HFFc6 (cell line): ENCODE measurements at regions not wholly inside any gene's neighbourhood (a gene's known extent, or its start where the extent isn't known, plus 50 kb on each side); places are given as distances from the start of the nearest gene placed in this dataset.
"Not testable (repeated sequence)": the region's sequence is repeated elsewhere in the genome, so short reads cannot be mapped to it uniquely, and the experiment has no call there.

Experiments
- DNase-seq: peaks from one replicate; pipeline ENCODE4 v3.0.0-alpha.2; 2018
- H3K27ac Mint-ChIP-seq: 2 replicates; pipeline ENCODE4 v1.8.0; 2020; ENCODE audit warnings: mild to moderate bottlenecking, mixed read lengths
- H3K27me3 Mint-ChIP-seq: 2 replicates; pipeline ENCODE4 v1.8.0; 2021; ENCODE audit warnings: mild to moderate bottlenecking, moderate library complexity, mixed read lengths; ENCODE audit not compliant: insufficient read depth
- H3K36me3 Mint-ChIP-seq: 2 replicates; pipeline ENCODE4 v1.8.0; 2021; ENCODE audit warnings: low read depth, mixed read lengths
- H3K4me1 Mint-ChIP-seq: 2 replicates; pipeline ENCODE4 v1.8.0; 2020; ENCODE audit warnings: low read depth, mixed read lengths
- H3K4me3 Mint-ChIP-seq: 2 replicates; pipeline ENCODE4 v1.8.0; 2020; ENCODE audit warnings: mild to moderate bottlenecking, moderate library complexity, mixed read lengths
- H3K9me3 Mint-ChIP-seq: 2 replicates; pipeline ENCODE4 v1.8.0; 2020; ENCODE audit warnings: mild to moderate bottlenecking, mixed read lengths
- TF ChIP-seq, protein P1 (sequence below): fragments of 200-600 bp; sonication (generic); IDR thresholded peaks from 2 replicates; pipeline ENCODE4 v1.5.0; 2021; ENCODE audit warnings: antibody characterized with exemption, mild to moderate bottlenecking

DNA sequence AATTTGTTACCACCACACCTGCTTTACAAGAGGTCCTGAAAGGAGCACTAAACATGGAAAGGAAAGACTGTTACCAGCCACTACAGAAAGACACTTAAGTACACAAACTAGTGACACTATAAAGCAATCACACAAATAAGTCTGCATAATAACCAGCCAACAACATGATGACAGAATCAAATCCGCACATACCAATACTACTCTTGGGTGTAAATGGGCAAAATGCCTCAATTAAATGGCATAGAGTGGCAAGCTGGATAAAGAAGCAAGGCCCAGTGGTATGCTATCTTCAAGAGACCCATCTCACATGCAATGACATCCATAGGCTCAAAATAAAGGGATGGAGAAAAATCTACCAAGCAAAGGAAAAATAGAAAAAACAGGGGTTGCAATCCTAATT, 106.8 kb upstream of the PRR23C start:
- no peak for DNase-seq
- Mint-ChIP-seq H3K36me3 (no peaks in the 10 kb centered on the region), H3K9me3 (no peaks in the 10 kb centered on the region), H3K4me1 (no peaks in the 10 kb centered on the region), H3K27me3 (peaks cover 11% of the 10 kb centered on the region), H3K27ac (no peak overlapping the region), H3K4me3 (no peak overlapping the region)
- TF ChIP-seq, protein P1, sequence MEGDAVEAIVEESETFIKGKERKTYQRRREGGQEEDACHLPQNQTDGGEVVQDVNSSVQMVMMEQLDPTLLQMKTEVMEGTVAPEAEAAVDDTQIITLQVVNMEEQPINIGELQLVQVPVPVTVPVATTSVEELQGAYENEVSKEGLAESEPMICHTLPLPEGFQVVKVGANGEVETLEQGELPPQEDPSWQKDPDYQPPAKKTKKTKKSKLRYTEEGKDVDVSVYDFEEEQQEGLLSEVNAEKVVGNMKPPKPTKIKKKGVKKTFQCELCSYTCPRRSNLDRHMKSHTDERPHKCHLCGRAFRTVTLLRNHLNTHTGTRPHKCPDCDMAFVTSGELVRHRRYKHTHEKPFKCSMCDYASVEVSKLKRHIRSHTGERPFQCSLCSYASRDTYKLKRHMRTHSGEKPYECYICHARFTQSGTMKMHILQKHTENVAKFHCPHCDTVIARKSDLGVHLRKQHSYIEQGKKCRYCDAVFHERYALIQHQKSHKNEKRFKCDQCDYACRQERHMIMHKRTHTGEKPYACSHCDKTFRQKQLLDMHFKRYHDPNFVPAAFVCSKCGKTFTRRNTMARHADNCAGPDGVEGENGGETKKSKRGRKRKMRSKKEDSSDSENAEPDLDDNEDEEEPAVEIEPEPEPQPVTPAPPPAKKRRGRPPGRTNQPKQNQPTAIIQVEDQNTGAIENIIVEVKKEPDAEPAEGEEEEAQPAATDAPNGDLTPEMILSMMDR, result no peak

DNA sequence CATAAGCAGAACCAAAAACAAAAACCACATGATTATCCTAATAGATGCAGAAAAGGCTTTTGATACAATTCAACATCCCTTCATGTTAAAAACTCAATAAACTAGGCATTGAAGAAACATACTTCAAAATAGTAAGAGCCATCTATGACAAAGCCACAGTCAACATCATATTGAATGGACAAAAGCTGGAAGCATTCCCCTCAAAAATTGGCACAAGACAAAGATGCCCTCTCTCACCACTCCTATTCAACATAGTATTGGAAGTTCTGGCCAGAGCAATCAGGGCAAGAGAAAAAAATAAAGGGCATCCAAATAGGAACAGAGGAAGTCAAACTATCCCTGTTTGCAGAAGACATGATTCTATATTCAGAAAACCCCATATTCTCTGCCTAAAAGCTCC, 108.7 kb upstream of the PRR23C start:
- not testable (repeated sequence) for H3K36me3 Mint-ChIP-seq, DNase-seq, H3K27me3 Mint-ChIP-seq, H3K27ac Mint-ChIP-seq, H3K4me3 Mint-ChIP-seq, H3K9me3 Mint-ChIP-seq, H3K4me1 Mint-ChIP-seq

DNA sequence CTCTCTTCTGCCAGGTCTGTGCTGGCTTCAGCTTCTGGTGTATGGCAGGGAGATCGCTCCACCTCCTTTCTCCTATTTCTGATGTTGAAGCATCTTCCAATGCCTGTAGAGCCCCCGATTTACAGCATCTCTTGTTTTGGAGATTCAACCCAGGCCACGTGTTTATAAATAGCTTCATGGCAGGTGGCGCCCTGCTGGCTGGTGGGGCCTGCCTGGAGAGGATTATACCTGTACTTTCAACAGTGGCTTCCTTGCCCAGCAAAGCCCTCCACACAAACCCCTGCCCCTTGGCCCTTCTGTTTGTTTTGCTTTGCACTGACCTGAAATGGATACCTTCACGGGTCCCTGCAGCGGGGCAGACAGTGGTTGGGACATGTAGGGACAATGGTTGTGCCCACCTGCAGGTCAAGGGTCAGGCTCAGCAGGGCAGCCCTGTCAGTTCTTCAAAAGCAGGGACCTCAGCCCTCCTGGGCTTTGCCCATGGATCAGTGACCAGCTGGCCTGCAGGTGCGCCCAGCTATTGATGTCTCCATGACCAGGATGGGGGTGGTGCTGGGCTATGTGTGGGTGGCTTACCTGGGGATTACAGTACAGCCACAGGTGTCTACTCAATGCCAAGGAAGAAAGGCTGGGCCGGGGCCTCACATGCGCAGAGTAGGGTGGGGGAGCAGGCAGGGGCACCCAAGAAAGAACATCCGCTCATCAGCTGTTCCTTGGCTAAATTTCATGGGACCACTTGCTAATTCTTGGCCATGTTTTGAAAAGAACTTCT, 112.7 kb upstream of the PRR23C start:
- Mint-ChIP-seq H3K27ac (no peak overlapping the region), H3K4me1 (no peaks in the 10 kb centered on the region), H3K27me3 (peaks cover 12% of the 10 kb centered on the region), H3K9me3 (no peaks in the 10 kb centered on the region), H3K36me3 (no peaks in the 10 kb centered on the region), H3K4me3 (no peak overlapping the region)
- TF ChIP-seq, protein P1, result no peak
- no peak for DNase-seq

DNA sequence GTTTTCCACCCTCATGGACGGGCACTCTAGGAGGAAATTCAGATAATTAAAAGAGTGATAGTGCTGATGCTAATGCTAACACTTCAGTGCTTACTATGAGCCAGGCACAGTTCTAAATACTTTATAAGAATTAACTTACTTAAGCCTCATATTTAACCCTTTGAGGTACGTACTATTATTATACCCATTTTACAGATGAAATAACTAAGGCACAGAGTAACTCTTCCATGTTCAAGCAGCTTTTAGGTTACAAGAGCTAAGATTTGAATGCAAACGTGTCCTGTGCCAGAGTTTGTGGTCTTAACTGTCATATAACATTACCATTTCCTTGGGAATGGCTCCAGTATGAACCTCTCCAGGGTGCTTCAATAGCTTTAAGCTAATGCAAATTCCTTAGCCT, 114.7 kb upstream of the PRR23C start:
- H3K27me3 Mint-ChIP-seq, result peaks cover 11% of the 10 kb centered on the region
- DNase-seq, result no peak
- TF ChIP-seq, protein P1, result no peak
- no peak overlapping the region for H3K27ac Mint-ChIP-seq
- no peaks in the 10 kb centered on the region for H3K9me3 Mint-ChIP-seq
- no peak overlapping the region for H3K4me3 Mint-ChIP-seq
- H3K36me3 Mint-ChIP-seq, result no peaks in the 10 kb centered on the region
- no peaks in the 10 kb centered on the region for H3K4me1 Mint-ChIP-seq

DNA sequence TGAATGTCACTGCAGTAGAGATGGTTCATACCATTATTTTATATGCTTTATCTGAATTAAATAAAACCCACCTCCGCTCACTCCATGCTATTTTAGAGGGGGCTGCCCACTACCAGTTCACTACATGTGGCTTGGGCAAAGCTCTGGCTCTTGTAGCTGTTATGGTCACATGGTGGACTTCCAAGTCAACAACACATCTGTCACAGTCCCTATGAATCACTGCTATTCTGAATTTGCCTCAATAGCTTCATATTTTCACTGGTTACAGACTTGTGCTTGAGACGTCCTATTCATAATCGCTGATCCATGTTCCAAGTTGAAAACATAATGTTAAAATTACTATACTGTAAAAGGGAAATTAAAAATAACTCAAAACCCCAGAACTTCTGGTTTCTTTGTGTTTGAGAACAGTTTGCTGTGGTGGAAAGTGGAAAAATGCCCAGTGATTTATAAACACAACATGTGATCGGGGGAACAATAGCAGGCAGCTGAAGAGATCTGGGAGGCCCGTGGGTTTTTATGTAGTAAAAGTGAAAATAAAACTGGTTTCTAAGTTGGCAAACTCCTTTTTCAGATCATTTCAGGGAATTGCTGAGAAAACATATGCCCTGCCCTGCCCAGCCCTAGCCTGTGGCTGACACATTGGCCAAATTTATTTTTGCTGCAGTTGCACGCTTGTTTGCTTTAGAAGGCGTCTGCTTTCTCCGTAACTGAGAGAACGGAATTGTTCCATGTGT, 128.8 kb upstream of the PRR23C start:
- Mint-ChIP-seq H3K27me3 (peaks cover 12% of the 10 kb centered on the region), H3K27ac (no peak overlapping the region), H3K9me3 (0 out of 2 replicates have a peak, but pooled peaks cover 4% of the 10 kb centered on the region), H3K4me3 (peak overlapping the region; percentile 80), H3K4me1 (peaks cover 12% of the 10 kb centered on the region; the same call in 1 of the 2 replicates), H3K36me3 (no peaks in the 10 kb centered on the region; the same call in 1 of the 2 replicates)
- TF ChIP-seq, protein P1, result no peak
- DNase-seq, result no peak

DNA sequence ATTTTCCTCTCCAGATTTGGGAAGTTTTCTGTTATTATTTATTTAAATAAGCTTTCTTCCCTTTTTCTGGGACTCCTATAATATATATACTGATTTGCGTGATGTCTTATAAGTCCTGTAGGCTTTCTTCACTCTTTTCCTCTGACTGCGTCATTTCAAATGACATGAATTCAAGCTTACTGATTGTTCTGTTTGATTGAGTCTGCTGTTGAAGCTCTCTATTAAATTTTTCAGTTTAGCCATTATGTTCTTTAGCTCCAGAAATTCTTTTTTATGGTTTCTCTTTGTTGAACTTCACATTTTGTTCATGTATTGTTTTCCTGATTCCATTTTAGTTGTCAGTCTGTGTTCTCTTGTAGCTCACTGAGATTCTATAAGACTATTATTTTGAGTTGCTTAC, 135.8 kb upstream of the PRR23C start:
- H3K27me3 Mint-ChIP-seq, result peaks cover 3% of the 10 kb centered on the region

More for the DNA sequence above, 135.8 kb upstream of the PRR23C start:
- no peak overlapping the region for H3K27ac Mint-ChIP-seq
- no peaks in the 10 kb centered on the region for H3K4me1 Mint-ChIP-seq
- H3K36me3 Mint-ChIP-seq, result no peaks in the 10 kb centered on the region
- no peak overlapping the region for H3K4me3 Mint-ChIP-seq
- TF ChIP-seq, protein P1, result no peak
- no peaks in the 10 kb centered on the region for H3K9me3 Mint-ChIP-seq
- no peak for DNase-seq
